ENCODE measurements at regions not wholly inside any gene's neighbourhood (a gene's known extent, or its start where the extent isn't known, plus 50 kb on each side); places are given as distances from the start of the nearest gene placed in this dataset.

- no peak for FAIRE-seq
Observed at GRCh38 chr6:113320653-113321052, 536.5 kb upstream of the MARCKS start.

- FAIRE-seq: no peak
Observed at GRCh38 chr6:113326781-113327180, 530.4 kb upstream of the MARCKS start.

- no peak for FAIRE-seq
Observed at GRCh38 chr6:113328886-113329381, 528.2 kb upstream of the MARCKS start.

- no peak for FAIRE-seq
Observed at GRCh38 chr6:113329942-113330635, 527.1 kb upstream of the MARCKS start.

GRCh38 chr6:113330636-113330946 is 526.6 kb upstream of the MARCKS start:
- no peak for FAIRE-seq

GRCh38 chr6:113331021-113331420 is 526.1 kb upstream of the MARCKS start:
- no peak for FAIRE-seq

GRCh38 chr6:113338644-113339043 is 518.5 kb upstream of the MARCKS start:
- FAIRE-seq: no peak

GRCh38 chr6:113339209-113339608 is 517.9 kb upstream of the MARCKS start:
- no peak for FAIRE-seq

GRCh38 chr6:113340371-113340770 is 516.8 kb upstream of the MARCKS start:
- no peak for FAIRE-seq

- FAIRE-seq: no peak
Observed at GRCh38 chr6:113343940-113344339, 513.2 kb upstream of the MARCKS start.

GRCh38 chr6:113344969-113345368 is 512.2 kb upstream of the MARCKS start:
- no peak for FAIRE-seq

GRCh38 chr6:113347436-113347835 is 509.7 kb upstream of the MARCKS start:
- no peak for FAIRE-seq

- no peak for FAIRE-seq
Observed at GRCh38 chr6:113350461-113350860, 506.7 kb upstream of the MARCKS start.

GRCh38 chr6:113351173-113351834 is 505.8 kb upstream of the MARCKS start:
- no peak for FAIRE-seq

- FAIRE-seq: no peak
Observed at GRCh38 chr6:113352029-113352801, 504.9 kb upstream of the MARCKS start.

- FAIRE-seq: no peak
Observed at GRCh38 chr6:113352831-113353230, 504.3 kb upstream of the MARCKS start.

GRCh38 chr6:113353392-113353791 is 503.8 kb upstream of the MARCKS start:
- FAIRE-seq: no peak

GRCh38 chr6:113354204-113354895 is 502.8 kb upstream of the MARCKS start:
- no peak for FAIRE-seq

GRCh38 chr6:113356139-113356538 is 501.0 kb upstream of the MARCKS start:
- no peak for FAIRE-seq

- no peak for FAIRE-seq
Observed at GRCh38 chr6:113357041-113357440, 500.1 kb upstream of the MARCKS start.

GRCh38 chr6:113358063-113358583 is 499.0 kb upstream of the MARCKS start:
- no peak for FAIRE-seq

- no peak for FAIRE-seq
Observed at GRCh38 chr6:113359155-113360140, 497.7 kb upstream of the MARCKS start.

Measured in G401.6 (cell line).